Astrocyte (in vitro differentiated cells and primary cell): ENCODE measurements at regions not wholly inside any gene's neighbourhood (a gene's known extent, or its start where the extent isn't known, plus 50 kb on each side); places are given as distances from the start of the nearest gene placed in this dataset.

Source experiments
- DNase-seq: peaks from one replicate; pipeline ENCODE4 v3.0.0-alpha.2; 2010; ENCODE audit warnings: low read depth
- FAIRE-seq: peaks from 2 replicates; lab custom pipeline; 2011; peaks lifted over from hg19 to GRCh38; lab: Jason Lieb, UNC
- H2AFZ ChIP-seq: 2 replicates; pipeline ENCODE4 v1.6.0; 2012; ENCODE audit warnings: low read depth, low read length, inconsistent platforms
- H3K27ac ChIP-seq: 2 replicates; pipeline ENCODE4 v1.5.1; 2011; ENCODE audit warnings: low read depth, low read length, inconsistent platforms
- H3K27me3 ChIP-seq: 2 replicates; pipeline ENCODE4 v1.6.0; 2011; ENCODE audit warnings: low read length, inconsistent platforms; ENCODE audit not compliant: insufficient read depth
- H3K36me3 ChIP-seq: 2 replicates; pipeline ENCODE4 v1.5.1; 2011; ENCODE audit warnings: low read length, inconsistent platforms; ENCODE audit not compliant: insufficient read depth
- H3K4me1 ChIP-seq: 2 replicates; pipeline ENCODE4 v1.5.1; 2011; ENCODE audit warnings: low read length, inconsistent platforms; ENCODE audit not compliant: insufficient read depth
- H3K4me2 ChIP-seq: 2 replicates; pipeline ENCODE4 v1.6.0; 2012; ENCODE audit warnings: low read length, inconsistent platforms
- H3K4me3 ChIP-seq: 2 replicates; pipeline ENCODE4 v1.5.1; 2011; ENCODE audit warnings: low read depth, mild to moderate bottlenecking, low read length, inconsistent platforms; ENCODE audit not compliant: insufficient read depth
- H3K79me2 ChIP-seq: 2 replicates; pipeline ENCODE4 v1.6.0; 2012; ENCODE audit warnings: mild to moderate bottlenecking, low read length, inconsistent platforms; ENCODE audit not compliant: insufficient read depth
- H3K9ac ChIP-seq: 2 replicates; pipeline ENCODE4 v1.6.0; 2012; ENCODE audit warnings: mild to moderate bottlenecking, low read length, inconsistent platforms
- H3K9me3 ChIP-seq: 2 replicates; pipeline ENCODE4 v1.5.1; 2012; ENCODE audit warnings: low read depth, mild to moderate bottlenecking, low read length, inconsistent platforms; ENCODE audit not compliant: insufficient read depth
- H4K20me1 ChIP-seq: 2 replicates; pipeline ENCODE4 v1.6.0; 2012; ENCODE audit warnings: low read length, inconsistent platforms; ENCODE audit not compliant: insufficient read depth
- H3K27ac Mint-ChIP-seq: one replicate; pipeline ENCODE4 v1.8.0; 2021; ENCODE audit warnings: mild to moderate bottlenecking, mixed read lengths; ENCODE audit not compliant: unreplicated experiment
- H3K27me3 Mint-ChIP-seq: one replicate; pipeline ENCODE4 v1.8.0; 2021; ENCODE audit warnings: low read depth, mixed read lengths; ENCODE audit not compliant: unreplicated experiment
- H3K36me3 Mint-ChIP-seq: one replicate; pipeline ENCODE4 v1.8.0; 2021; ENCODE audit warnings: low read depth, mixed read lengths; ENCODE audit not compliant: unreplicated experiment
- H3K4me1 Mint-ChIP-seq: one replicate; pipeline ENCODE4 v1.8.0; 2021; ENCODE audit warnings: low read depth, mixed read lengths; ENCODE audit not compliant: unreplicated experiment
- H3K4me3 Mint-ChIP-seq: one replicate; pipeline ENCODE4 v1.8.0; 2021; ENCODE audit warnings: mild to moderate bottlenecking, moderate library complexity, mixed read lengths; ENCODE audit not compliant: unreplicated experiment
- H3K9me3 Mint-ChIP-seq: one replicate; pipeline ENCODE4 v1.8.0; 2021; ENCODE audit warnings: mild to moderate bottlenecking, mixed read lengths; ENCODE audit not compliant: unreplicated experiment
- CTCF ChIP-seq: IDR thresholded peaks from 2 replicates; pipeline ENCODE4 v1.5.1; 2011; ENCODE audit warnings: low read depth, mild to moderate bottlenecking, inconsistent platforms, low read length, moderate library complexity; ENCODE audit not compliant: insufficient read depth
- EZH2 ChIP-seq: IDR thresholded peaks from 2 replicates; pipeline ENCODE4 v1.6.1; 2012; ENCODE audit warnings: mild to moderate bottlenecking, low read length, inconsistent platforms; ENCODE audit not compliant: insufficient read depth

- H3K4me3 ChIP-seq, result no peak overlapping the region
- H3K36me3 ChIP-seq, result no peaks in the 10 kb centered on the region
- H3K9ac ChIP-seq, result no peak overlapping the region
- H3K27me3 Mint-ChIP-seq, result no peaks in the 10 kb centered on the region
- no peak overlapping the region for H2AFZ ChIP-seq
- no peaks in the 10 kb centered on the region for H4K20me1 ChIP-seq
- H3K4me3 Mint-ChIP-seq, result no peak overlapping the region
- DNase-seq, result no peak
- no peak overlapping the region for H3K27ac ChIP-seq
- H3K4me2 ChIP-seq, result no peak overlapping the region
- no peak overlapping the region for H3K27ac Mint-ChIP-seq
- H3K9me3 Mint-ChIP-seq, result peaks cover 3% of the 10 kb centered on the region
- H3K4me1 ChIP-seq, result no peaks in the 10 kb centered on the region
- peaks cover 6% of the 10 kb centered on the region for H3K4me1 Mint-ChIP-seq
- H3K36me3 Mint-ChIP-seq, result no peaks in the 10 kb centered on the region
- no peak for FAIRE-seq
- TF ChIP-seq CTCF (no peak), EZH2 (no peak)
- H3K79me2 ChIP-seq, result no peaks in the 10 kb centered on the region
- H3K27me3 ChIP-seq, result no peaks in the 10 kb centered on the region
- no peaks in the 10 kb centered on the region for H3K9me3 ChIP-seq
Measured at GRCh38 chr4:125011646-125012045, 299.1 kb upstream of the ANKRD50 start.

- FAIRE-seq (no peak), DNase-seq (no peak)
- no peak overlapping the region for H2AFZ ChIP-seq
Measured at GRCh38 chr4:125010796-125011503, 298.4 kb upstream of the ANKRD50 start.

More at GRCh38 chr4:125010796-125011503, 298.4 kb upstream of the ANKRD50 start:
- H3K4me1 Mint-ChIP-seq, result peaks cover 6% of the 10 kb centered on the region
- Histone ChIP-seq H4K20me1 (no peaks in the 10 kb centered on the region), H3K4me3 (no peak overlapping the region), H3K36me3 (no peaks in the 10 kb centered on the region), H3K27me3 (no peaks in the 10 kb centered on the region), H3K79me2 (no peaks in the 10 kb centered on the region), H3K4me1 (no peaks in the 10 kb centered on the region), H3K4me2 (no peak overlapping the region), H3K27ac (no peak overlapping the region), H3K9me3 (no peaks in the 10 kb centered on the region), H3K9ac (no peak overlapping the region)
- H3K27me3 Mint-ChIP-seq, result no peaks in the 10 kb centered on the region
- H3K27ac Mint-ChIP-seq, result no peak overlapping the region
- H3K36me3 Mint-ChIP-seq, result no peaks in the 10 kb centered on the region
- peaks cover 3% of the 10 kb centered on the region for H3K9me3 Mint-ChIP-seq
- H3K4me3 Mint-ChIP-seq, result no peak overlapping the region
- TF ChIP-seq EZH2 (no peak), CTCF (no peak)
